Cardiac septum (tissue), 1 donor: ENCODE measurements at regions not wholly inside any gene's neighbourhood (a gene's known extent, or its start where the extent isn't known, plus 50 kb on each side); places are given as distances from the start of the nearest gene placed in this dataset.
"Not testable (repeated sequence)": the region's sequence is repeated elsewhere in the genome, so short reads cannot be mapped to it uniquely, and the experiment has no call there.

ENCODE experiments used
- DNase-seq: peaks from one replicate; pipeline ENCODE4 v3.0.0-alpha.2; 2020; ENCODE audit warnings: low spot score
- intact Hi-C: fragments of 100-400 bp; cut with DNase I; formaldehyde crosslinking; loops from one replicate; pipeline ENCODE4 v1.14.0; 2022
- donor health status: DM: no; HTN: no; CAD: no.

DNA sequence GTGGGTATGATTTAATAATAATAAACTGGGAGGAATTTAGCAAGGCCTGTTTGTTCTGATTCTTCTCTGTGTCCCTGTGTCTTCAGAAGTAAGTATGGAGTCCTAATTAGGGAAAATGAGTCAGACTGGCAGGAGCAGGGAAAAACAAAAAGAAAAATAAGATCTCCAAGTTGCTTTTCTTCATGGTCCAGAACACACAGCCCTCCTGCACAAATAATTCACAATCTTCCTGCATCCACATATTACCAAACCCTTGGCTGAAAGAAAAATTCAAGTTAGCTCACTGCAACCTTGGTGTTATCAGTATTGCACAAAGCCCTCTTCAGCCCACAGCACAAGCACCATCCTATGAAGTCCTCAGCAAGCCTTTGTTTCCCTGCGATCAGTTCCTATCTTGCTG lies 142.0 kb upstream of the LAMA2 start:
- intact Hi-C loops, result no loop called here
- DNase-seq, result no peak

DNA sequence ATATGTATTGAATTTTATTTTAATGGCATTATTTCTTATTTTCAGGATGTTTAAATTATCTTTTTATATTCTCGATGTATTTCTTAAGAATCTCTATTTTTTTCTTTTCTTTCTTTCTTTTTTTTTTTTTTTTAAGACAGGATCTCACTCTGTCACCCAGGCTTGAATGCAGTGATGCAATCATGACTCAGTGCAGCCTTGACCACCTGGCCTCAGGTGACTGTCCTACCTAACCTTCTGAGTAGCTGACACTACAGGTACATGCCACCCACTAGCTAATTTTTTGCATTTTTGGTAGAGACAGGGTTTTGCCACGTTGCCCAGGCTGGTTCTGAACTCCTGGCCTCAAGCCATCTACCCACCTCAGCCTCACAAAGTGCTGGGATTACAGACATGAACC lies 143.8 kb upstream of the LAMA2 start:
- intact Hi-C loops, result no loop called here
- no peak for DNase-seq

GRCh38 chr6:128738112-128738511 lies 144.8 kb upstream of the LAMA2 start:
- intact Hi-C loops, result no loop called here
- DNase-seq, result no peak

GRCh38 chr6:128736780-128737179 lies 146.2 kb upstream of the LAMA2 start:
- no peak for DNase-seq
- intact Hi-C loops, result no loop called here

DNA sequence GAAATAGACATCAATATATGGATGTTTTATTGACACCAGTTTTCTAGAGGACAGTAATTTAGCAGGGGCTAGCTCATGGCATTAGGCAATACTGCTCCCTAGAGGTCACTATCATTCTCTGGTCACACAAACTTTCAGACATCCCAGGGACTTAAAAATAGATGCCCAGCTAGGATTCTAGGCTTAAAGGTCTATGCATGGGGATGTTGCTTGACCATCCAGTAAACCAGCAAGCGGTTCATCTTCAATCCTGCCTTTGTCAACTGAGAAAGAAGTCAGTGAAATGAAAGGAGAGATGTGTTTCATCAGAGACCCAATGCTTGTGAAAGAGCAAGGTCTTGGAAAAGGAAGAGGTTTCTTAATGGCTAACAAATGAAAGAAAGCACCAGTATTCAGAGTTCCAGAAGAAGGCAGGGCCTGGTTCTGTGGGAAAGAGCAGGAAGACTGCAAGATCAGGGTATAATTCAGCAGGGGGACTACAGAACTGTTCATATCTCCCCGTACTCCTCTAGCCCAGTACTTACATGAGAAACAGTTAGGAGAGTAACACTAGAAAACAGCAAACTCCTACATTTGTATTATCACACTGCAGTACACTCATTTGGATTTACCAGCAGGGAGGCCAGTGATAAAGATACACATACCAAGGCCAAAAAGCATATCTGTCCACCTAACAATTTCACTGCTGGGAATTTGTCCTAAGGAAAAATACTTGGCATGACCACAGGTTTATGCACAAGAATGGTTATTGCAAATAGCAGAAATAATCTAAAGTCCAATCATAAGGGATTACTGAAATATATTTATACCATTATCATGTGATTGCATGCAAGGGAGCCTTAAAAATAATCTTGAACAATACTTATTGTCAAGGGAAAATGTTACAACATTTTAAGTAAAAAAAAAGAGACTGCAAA lies 151.4 kb upstream of the LAMA2 start:
- intact Hi-C loops, result no loop called here
- DNase-seq, result no peak

DNA sequence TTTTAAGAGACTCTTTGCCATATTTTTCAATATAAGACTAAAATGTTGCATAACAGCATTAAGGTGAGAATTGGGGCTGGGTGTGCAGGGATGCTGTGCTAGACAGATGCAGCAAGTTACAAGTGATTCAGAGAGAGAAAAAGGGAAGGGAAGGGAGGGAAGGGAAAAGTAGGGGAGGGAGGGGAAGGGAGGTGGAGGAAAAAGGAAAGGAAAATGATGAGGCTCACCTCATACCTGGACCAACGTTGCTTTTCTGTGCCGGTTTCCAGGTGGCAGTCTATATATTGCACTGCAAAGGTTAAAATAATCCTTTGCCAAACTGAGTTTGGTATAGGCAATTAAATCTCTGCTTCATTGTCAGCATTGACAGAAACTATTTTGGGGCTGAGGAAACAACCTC lies 155.4 kb upstream of the LAMA2 start:
- intact Hi-C loops, result loop anchor here (10.0 kb wide), 1 partner anchor 203 kb away; the partner anchor contains the start of gene PTPRK
- DNase-seq, result no peak

DNA sequence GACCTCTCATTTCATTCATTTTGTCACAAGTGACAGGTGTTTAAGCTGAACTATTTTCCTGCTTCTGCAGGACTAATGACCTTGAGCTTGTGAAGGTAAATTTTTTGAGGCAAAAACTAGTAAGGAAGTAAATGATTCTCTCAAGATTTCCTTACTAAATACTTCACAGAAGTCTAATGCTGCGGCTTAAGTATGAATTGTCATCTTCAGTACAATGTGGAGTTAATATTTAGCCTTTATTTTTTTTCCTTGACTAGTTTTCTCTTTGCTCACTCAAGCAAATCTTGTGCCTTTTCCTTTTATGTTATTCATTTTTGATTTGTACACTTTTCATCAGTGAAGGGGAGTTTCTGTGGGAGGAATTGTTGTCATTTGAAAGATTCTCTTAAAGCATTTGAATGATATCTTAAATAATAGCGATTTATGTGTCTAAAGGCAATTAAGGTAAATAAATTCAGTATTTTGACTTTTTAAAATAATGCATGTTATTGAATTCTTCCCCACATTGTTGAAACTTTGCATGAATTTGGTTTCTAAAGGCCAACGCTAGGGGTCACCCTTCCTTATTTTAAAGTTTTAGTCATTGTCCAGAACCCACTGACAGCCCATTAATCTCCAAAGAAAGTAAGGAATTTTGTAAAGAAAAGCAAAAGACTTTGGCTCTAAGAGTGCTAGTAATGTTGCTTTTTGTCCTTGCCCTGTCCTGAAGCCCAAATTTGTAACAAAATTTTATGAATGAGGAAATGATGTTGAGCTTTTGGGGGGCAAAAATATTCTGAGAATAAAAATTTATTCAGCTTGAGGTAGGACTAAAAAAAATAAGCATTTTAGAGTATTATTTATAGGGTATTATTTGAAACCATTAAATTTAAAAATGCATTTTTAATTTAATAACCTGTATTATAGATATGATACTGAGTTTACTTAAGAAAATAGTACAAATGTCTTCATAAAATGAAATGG lies 157.4 kb upstream of the LAMA2 start:
- intact Hi-C loops, result loop anchor here (10.0 kb wide), 1 partner anchor 201 kb away; the partner anchor contains the start of gene PTPRK
- DNase-seq, result no peak

DNA sequence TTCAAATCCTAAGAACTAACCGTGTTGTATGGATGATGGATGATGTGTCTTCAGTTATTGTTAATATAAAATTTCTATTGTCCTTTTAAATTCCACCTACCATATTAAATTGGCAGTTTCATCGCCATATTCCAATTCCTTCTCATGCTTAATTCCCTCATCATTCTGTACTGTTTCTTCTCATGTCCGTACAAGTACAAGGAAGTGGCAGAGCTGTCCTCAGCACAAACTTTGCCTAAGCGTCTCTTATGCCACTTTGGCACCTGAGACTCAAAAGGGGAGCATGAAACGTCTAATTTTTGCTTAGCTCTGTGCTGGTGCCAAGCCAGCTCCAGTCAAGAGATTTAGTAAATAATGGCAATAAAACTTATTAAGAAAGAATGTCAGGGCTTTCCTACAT lies 158.2 kb upstream of the LAMA2 start:
- intact Hi-C loops, result loop anchor here (10.0 kb wide), 1 partner anchor 200 kb away; the partner anchor contains the start of gene PTPRK
- no peak for DNase-seq

GRCh38 chr6:128723667-128724066 lies 159.3 kb upstream of the LAMA2 start:
- intact Hi-C loops, result loop anchor here (10.0 kb wide), 1 partner anchor 199 kb away; the partner anchor contains the start of gene PTPRK
- no peak for DNase-seq

GRCh38 chr6:128720891-128721290 lies 162.0 kb upstream of the LAMA2 start:
- DNase-seq, result no peak
- intact Hi-C loops, result loop anchor here (10.0 kb wide), 1 partner anchor 196 kb away; the partner anchor contains the start of gene PTPRK

DNA sequence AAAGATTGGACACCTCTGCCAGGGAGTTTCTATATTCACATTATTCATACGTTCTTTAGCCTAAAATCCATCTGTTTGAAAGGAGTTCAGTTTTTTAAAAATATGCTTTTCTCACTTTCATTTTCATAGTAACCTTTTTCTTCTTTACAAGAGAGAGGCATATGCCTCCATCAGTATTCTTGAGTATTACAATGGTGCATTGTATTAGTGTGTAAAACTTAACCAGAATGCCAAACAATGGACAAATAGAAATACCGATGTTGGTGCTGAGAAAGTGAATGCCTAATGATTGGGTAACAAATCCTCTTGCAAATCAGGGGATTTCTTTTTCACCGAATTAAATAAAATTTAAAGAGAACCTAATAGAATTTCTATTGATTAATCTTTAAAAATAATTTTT lies 163.2 kb upstream of the LAMA2 start:
- DNase-seq, result no peak
- intact Hi-C loops, result loop anchor here (10.0 kb wide), 1 partner anchor 195 kb away; the partner anchor contains the start of gene PTPRK

- intact Hi-C loops, result no loop called here
- DNase-seq, result no peak
These were observed 169.5 kb upstream of the LAMA2 start for GRCh38 chr6:128713461-128713860.

GRCh38 chr6:128712898-128713297 lies 170.0 kb upstream of the LAMA2 start:
- intact Hi-C loops, result no loop called here
- DNase-seq, result no peak

GRCh38 chr6:128711149-128711548 lies 171.8 kb upstream of the LAMA2 start:
- intact Hi-C loops, result no loop called here
- DNase-seq, result no peak

- intact Hi-C loops, result no loop called here
These were observed 172.6 kb upstream of the LAMA2 start for GRCh38 chr6:128710315-128710714.

GRCh38 chr6:128704601-128705000 lies 178.3 kb upstream of the LAMA2 start:
- intact Hi-C loops, result no loop called here
- DNase-seq, result no peak

More at GRCh38 chr6:128710315-128710714, 172.6 kb upstream of the LAMA2 start:
- no peak for DNase-seq

- intact Hi-C loops, DNase-seq: not testable (repeated sequence)
These were observed 179.1 kb upstream of the LAMA2 start for GRCh38 chr6:128703794-128704193.

DNA sequence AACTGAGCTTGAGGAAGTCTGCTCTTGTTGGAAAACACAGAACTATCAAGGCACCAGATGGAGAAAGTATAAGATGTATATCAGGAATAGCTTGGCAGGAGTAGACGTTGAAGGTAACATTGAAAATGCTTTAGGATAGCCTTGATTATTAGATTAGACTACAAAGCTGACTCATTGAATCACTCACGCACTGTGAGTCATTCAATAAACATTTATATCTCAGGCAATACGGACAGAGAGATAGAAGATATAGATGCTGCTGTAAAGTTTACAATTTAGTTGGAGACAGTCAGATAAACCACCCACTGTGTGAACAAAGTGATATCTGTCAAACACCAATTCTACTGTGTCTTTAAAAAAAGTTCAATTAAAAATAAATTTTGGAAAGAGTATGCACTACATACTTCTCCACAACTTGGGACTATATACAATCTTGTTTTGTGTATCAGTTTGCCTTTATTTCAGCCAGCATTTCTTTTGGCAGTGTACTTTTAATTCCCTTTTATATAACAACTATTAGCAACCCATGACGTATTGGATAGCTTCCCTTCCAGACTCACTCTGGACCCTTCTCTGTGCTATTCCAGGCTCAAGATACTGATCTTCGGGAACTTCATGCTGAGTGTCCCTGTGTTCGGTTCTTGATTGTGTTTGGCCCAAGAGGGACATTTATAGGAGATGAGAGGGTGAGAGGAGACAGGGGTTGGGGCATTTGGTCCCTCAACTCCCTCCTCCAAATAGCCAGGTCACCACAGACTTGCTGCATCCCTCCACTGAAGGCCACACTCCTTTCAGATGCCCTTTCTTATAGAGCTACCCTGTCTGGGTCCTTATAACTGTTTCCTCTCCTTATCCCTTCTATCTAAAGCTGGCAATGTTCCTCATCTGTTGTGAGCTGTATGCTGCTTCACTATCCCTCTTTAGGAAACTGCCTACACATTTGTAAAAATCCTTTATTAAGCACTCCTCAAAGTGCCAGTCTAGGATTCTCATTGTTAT lies 176.6 kb upstream of the PTPRK start:
- intact Hi-C loops, result no loop called here
- no peak for DNase-seq
